Aorta (tissue), 5 donors: ENCODE measurements at regions not wholly inside any gene's neighbourhood (a gene's known extent, or its start where the extent isn't known, plus 50 kb on each side); places are given as distances from the start of the nearest gene placed in this dataset.

ENCODE experiments used
- ATAC-seq: fragments of 200-7000 bp; cut with Tn5 transposase; one replicate; pipeline ENCODE4 v1.9.1; 2022; ENCODE audit warnings: moderate library complexity; ENCODE audit not compliant: low FRiP score
- DNase-seq, 2 donors: peaks; one replicate each; pipeline ENCODE4 v3.0.0-alpha.2; 2020
- H3K27ac ChIP-seq, 2 donors: one replicate each; pipeline ENCODE4 v1.5.1; 2013; ENCODE audit warnings: low read length in 2 of 2, mild to moderate bottlenecking in 2 of 2, moderate library complexity in 2 of 2, control low read depth in 1 of 2, inconsistent platforms in 1 of 2, low read depth in 1 of 2
- H3K27me3 ChIP-seq, 2 donors: one replicate each; pipeline ENCODE4 v1.6.1; 2013; ENCODE audit warnings: control low read depth in 1 of 2, low read length in 1 of 2, mild to moderate bottlenecking in 1 of 2, moderate library complexity in 1 of 2; ENCODE audit not compliant: insufficient read depth in 2 of 2, control insufficient read depth in 1 of 2
- H3K36me3 ChIP-seq, 2 donors: one replicate each; pipeline ENCODE4 v1.6.1; 2013; ENCODE audit warnings: control low read depth in 1 of 2, low read length in 1 of 2, mild to moderate bottlenecking in 1 of 2; ENCODE audit not compliant: insufficient read depth in 2 of 2, control insufficient read depth in 1 of 2
- H3K4me1 ChIP-seq, 2 donors: one replicate each; pipeline ENCODE4 v1.6.1; 2013; ENCODE audit warnings: low read length in 2 of 2, control low read depth in 1 of 2, mild to moderate bottlenecking in 1 of 2, moderate library complexity in 1 of 2; ENCODE audit not compliant: insufficient read depth in 2 of 2, control insufficient read depth in 1 of 2
- H3K4me3 ChIP-seq, 2 donors: one replicate each; pipeline ENCODE4 v1.5.1; 2013; ENCODE audit warnings: low read length in 2 of 2, control low read depth in 1 of 2, mild to moderate bottlenecking in 1 of 2
- H3K9me3 ChIP-seq: one replicate; pipeline ENCODE4 v1.6.1; 2013; ENCODE audit warnings: mild to moderate bottlenecking, low read length; ENCODE audit not compliant: control insufficient read depth
- WGBS, 2 donors: extraction: QIAGEN DNeasy Blood & Tissue Kit; methylation state at CpG; one replicate each; pipeline ENCODE4 v1.1.7; 2013; 5-methylcytosine and 5-hydroxymethylcytosine counted together
- intact Hi-C, 2 donors: fragments of 100-400 bp; cut with DNase I; formaldehyde crosslinking; loops; one replicate each; pipeline versions ENCODE4 v1.14.2 to v1.15.0; 2022
- donor health status: healthy with polysubstance abuse.
- donor health status: Bipolar disorder and iron deficiency.
- donor health status: DM: no; HTN: no; CAD: no.
- donor health status: DM: no; HTN: no; CAD: no.
- donor health status: DM: yes; HTN: yes; CAD: no.

DNA sequence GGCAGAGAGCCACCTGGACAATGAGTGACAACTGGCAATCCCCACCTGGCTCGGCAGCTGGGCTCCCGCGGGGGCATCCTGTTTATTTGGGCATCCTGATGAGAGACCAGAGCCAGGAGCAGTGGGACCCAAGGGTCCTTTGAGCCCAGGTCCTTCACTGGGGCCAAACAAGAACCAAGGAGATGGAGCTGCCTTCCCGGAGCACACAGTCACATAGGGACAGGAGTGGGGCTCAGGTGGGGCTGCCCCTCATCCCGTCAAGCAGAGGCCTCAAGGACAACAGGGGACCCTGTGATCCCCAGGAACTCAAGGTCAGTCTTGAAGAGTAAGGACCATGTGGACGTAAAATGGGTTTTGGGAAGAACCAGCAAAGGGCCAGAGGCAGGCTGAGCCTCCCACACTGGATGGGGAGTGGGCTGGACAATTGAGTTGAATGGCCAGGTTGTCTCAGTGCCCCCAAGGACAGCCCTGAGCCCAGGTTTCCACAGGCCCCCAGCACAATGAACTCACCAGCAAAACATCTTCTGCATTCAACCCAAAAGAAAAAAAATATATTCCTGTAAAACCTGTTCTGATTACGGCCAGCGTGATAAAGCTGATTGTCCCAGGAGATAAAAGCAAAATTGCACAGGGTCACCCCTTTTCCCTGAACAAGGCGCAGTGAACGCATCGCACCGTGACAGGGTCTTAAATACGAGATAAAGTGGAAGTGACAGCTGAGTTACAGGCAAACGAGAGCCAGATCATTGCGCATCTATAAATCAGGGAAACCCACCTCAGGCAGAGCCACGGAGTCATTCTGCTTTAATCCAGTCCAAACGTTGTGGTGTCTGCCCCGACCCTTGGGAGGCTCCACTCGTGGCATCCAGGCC is 86.2 kb downstream of the ANKRD60 start:
- no peaks in the 10 kb centered on the region for H3K27me3 ChIP-seq

DNA sequence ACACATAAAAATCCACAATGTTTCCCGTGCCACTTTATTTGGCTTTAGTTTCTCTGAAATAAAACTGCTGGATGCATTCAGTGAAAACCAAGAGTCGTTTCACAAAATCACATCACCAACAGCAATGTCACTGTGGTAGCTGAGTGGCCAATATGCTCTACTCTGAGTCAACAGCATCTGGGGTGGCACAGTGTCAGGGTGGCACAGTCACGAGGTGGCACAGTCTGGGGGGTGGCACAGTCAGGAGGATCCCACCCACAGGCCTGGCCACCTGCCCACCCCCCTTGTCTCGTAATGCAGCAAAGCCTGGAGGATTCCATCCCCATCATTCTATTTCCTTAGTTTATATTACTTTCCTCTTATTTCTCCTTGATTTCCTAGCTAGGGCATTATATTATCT is 87.0 kb downstream of the ANKRD60 start:
- H3K4me1 ChIP-seq = peaks cover 3 to 8% of the 10 kb centered on the region in 2 donors
- H3K27me3 ChIP-seq = no peaks in the 10 kb centered on the region
- H3K9me3 ChIP-seq = no peaks in the 10 kb centered on the region
- peak in 1 of 2 donors; percentile 43 for DNase-seq
- intact Hi-C loops = no loop called here
- H3K4me3 ChIP-seq = no peak overlapping the region
- H3K27ac ChIP-seq = no peak overlapping the region
- 46 to 47% methylated on average over 4 of the region's 4 CpGs for WGBS, 2 donors
- no peaks in the 10 kb centered on the region for H3K36me3 ChIP-seq
- no peak for ATAC-seq

More for the DNA sequence above, 86.2 kb downstream of the ANKRD60 start:
- intact Hi-C loops = no loop called here
- Histone ChIP-seq H3K36me3 (no peaks in the 10 kb centered on the region), H3K27ac (no peak overlapping the region), H3K4me1 (peaks cover 3 to 8% of the 10 kb centered on the region in 2 donors), H3K9me3 (no peaks in the 10 kb centered on the region), H3K4me3 (no peak overlapping the region)
- WGBS, 2 donors = 89 to 91% methylated on average over 19 of the region's 19 CpGs
- DNase-seq (peak in 1 of 2 donors; percentile 44), ATAC-seq (no peak)

GRCh38 chr20:58140787-58141425 is 87.5 kb downstream of the ANKRD60 start:
- Histone ChIP-seq H3K4me3 (no peak overlapping the region), H3K36me3 (no peaks in the 10 kb centered on the region), H3K4me1 (peaks cover 3 to 7% of the 10 kb centered on the region in 2 donors), H3K27me3 (no peaks in the 10 kb centered on the region), H3K9me3 (no peaks in the 10 kb centered on the region), H3K27ac (no peak overlapping the region)
- 84 to 86% methylated on average over 3 of the region's 3 CpGs for WGBS, 2 donors
- DNase-seq (peak in 1 of 2 donors; percentile 9), ATAC-seq (no peak)
- intact Hi-C loops = no loop called here

GRCh38 chr20:58139849-58140786 is 88.3 kb downstream of the ANKRD60 start:
- Histone ChIP-seq H3K36me3 (no peaks in the 10 kb centered on the region), H3K27me3 (no peaks in the 10 kb centered on the region), H3K9me3 (no peaks in the 10 kb centered on the region), H3K4me3 (no peak overlapping the region), H3K4me1 (no peaks in the 10 kb centered on the region), H3K27ac (no peak overlapping the region)
- intact Hi-C loops = no loop called here
- peak in 1 of 2 donors; percentile 49 for DNase-seq
- no peak for ATAC-seq
- 86 to 89% methylated on average over 19 of the region's 19 CpGs for WGBS, 2 donors

DNA sequence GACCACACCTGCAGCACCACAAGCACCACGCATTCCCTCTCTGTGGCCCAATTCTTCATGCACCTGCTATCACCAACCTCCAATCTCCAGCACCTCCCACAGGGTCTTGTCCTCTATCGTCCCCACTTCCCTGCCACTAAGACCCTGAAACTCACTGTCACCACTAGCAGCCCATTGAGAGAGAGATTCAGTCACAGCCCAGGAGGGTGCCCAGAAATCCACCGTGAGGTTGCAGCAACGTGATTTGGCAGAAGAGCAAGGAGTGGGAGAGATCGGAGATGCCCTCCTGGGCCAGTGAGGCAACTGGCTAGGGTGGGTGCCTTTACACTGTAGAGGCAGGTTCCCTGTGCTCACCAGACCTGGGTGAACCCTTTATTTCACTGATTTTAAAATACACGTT is 90.1 kb downstream of the ANKRD60 start:
- Histone ChIP-seq H3K4me3 (no peak overlapping the region), H3K27me3 (no peaks in the 10 kb centered on the region), H3K9me3 (no peaks in the 10 kb centered on the region), H3K4me1 (peaks cover 0 to 3% of the 10 kb centered on the region in 2 donors), H3K27ac (no peak overlapping the region), H3K36me3 (no peaks in the 10 kb centered on the region)
- ATAC-seq (no peak), DNase-seq (peak in 1 of 2 donors; percentile 31)
- 86 to 88% methylated on average over 6 of the region's 6 CpGs for WGBS, 2 donors
- intact Hi-C loops = no loop called here

DNA sequence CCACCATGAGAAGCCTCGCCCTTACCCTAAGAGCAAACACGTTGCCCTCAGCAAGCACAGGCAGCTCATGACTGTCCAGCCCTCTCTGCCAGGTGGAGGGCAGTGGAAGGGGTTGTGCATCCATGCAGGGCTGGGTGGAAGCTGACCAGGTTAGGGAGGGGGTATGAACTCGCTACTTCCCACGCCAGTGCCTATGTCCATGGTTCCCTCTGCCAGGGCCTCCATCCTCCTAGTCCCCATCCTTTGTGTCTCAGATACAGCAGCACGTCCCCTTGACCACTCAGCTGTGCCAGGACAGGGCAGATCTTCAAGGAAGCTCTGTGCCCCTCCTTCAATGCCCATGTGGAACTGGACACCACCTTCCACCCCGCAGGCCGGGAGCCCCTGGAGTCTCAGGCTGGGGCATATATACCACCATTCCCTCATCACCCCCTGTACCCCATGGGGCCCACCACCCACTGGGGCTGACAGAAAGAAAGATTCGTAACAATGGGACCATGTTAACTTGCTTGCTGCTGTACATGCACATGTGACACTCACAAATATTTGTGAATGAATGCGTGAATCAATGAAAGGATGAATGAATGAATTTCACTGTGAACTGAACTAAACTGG is 90.7 kb downstream of the ANKRD60 start:
- no peak overlapping the region for H3K4me3 ChIP-seq
- no peak for ATAC-seq
- no peaks in the 10 kb centered on the region for H3K36me3 ChIP-seq
- peaks cover 2 to 3% of the 10 kb centered on the region in 2 donors for H3K4me1 ChIP-seq
- intact Hi-C loops = no loop called here
- DNase-seq = peak in 1 of 2 donors; percentile 56
- H3K27me3 ChIP-seq = no peaks in the 10 kb centered on the region
- H3K9me3 ChIP-seq = no peaks in the 10 kb centered on the region
- WGBS, 2 donors = 94 to 96% methylated on average over 9 of the region's 9 CpGs
- H3K27ac ChIP-seq = no peak overlapping the region

DNA sequence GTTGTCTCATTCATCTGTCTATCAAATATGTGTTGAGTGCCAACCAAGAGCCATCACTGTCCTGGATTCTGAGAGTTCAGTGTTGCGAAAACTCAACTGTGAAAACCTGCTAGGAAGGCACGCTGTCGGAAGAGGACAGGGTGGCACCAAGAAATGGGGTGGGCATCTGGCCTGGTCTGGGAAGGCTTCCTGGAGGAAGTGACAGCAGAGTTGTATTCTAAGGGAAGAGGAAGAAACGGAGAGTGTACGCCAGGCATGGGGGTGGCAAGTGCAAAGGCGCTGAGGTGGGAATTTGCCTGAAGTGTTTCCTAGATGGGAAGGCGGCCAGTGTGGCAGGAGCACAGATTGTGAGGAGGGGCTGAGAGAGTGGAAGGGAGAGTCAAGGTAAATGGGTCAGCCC is 91.2 kb downstream of the ANKRD60 start:
- Histone ChIP-seq H3K4me3 (no peak overlapping the region), H3K9me3 (no peaks in the 10 kb centered on the region), H3K27ac (no peak overlapping the region), H3K27me3 (no peaks in the 10 kb centered on the region), H3K36me3 (no peaks in the 10 kb centered on the region), H3K4me1 (peaks cover 2 to 3% of the 10 kb centered on the region in 2 donors)
- WGBS, 2 donors = 96 to 97% methylated on average over 7 of the region's 7 CpGs
- ATAC-seq (no peak), DNase-seq (peak in 1 of 2 donors; percentile 14)
- intact Hi-C loops = no loop called here

DNA sequence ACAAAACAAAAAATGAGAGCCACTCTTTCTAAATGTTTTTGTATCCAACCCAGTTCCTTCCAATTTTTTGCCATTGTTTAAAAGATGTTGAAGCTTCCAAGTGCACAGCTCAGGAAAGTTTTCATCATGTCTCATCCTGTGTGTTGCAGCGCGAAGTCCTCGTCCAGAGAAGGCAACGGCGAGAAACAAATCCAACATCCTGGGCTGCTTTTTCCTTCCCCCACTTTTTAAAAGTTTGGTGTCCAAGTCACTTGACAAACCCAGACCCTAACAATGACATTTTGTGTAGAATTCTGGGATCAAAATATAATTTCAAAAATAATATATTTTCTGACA is 92.3 kb downstream of the ANKRD60 start:
- no peak for ATAC-seq

More for the DNA sequence above, 92.3 kb downstream of the ANKRD60 start:
- Histone ChIP-seq H3K9me3 (no peaks in the 10 kb centered on the region), H3K4me1 (peaks cover 2 to 6% of the 10 kb centered on the region in 2 donors), H3K27me3 (no peaks in the 10 kb centered on the region), H3K36me3 (no peaks in the 10 kb centered on the region), H3K27ac (no peak overlapping the region), H3K4me3 (no peak overlapping the region)
- peak in 1 of 2 donors; percentile 9 for DNase-seq
- WGBS, 2 donors = 60 to 61% methylated on average over 5 of the region's 5 CpGs
- intact Hi-C loops = no loop called here
